GM23338 (cell line): ENCODE measurements at regions not wholly inside any gene's neighbourhood (a gene's known extent, or its start where the extent isn't known, plus 50 kb on each side); places are given as distances from the start of the nearest gene placed in this dataset.

Experiments
- ATAC-seq: fragments of 200-7000 bp; cut with Tn5 transposase; 3 replicates; pipeline ENCODE4 v1.9.1; 2020
- DNase-seq: peaks from one replicate; pipeline ENCODE4 v3.0.0-alpha.2; 2015; ENCODE audit warnings: low spot score
- H2AFZ ChIP-seq: fragments of 200-600 bp; sonication (generic); 2 replicates; pipeline ENCODE4 v1.8.0; 2016; ENCODE audit warnings: antibody characterized with exemption, mild to moderate bottlenecking, moderate library complexity
- H3F3A ChIP-seq: fragments of 200-600 bp; sonication (generic); replicated peaks from 2 replicates; pipeline ENCODE4 v1.8.0; 2017; ENCODE audit warnings: antibody characterized with exemption, mixed run types, low read depth
- H3K27ac ChIP-seq: fragments of 200-600 bp; sonication (generic); 2 replicates; pipeline ENCODE4 v1.6.1; 2016; ENCODE audit warnings: low read depth
- H3K27me3 ChIP-seq: fragments of 200-600 bp; sonication (generic); 2 replicates; pipeline ENCODE4 v1.8.0; 2016; ENCODE audit warnings: mild to moderate bottlenecking, mixed run types, moderate library complexity; ENCODE audit not compliant: insufficient read depth
- H3K36me3 ChIP-seq: fragments of 200-600 bp; sonication (generic); 2 replicates; pipeline ENCODE4 v1.8.0; 2016; ENCODE audit warnings: mild to moderate bottlenecking; ENCODE audit not compliant: insufficient read depth
- H3K4me1 ChIP-seq: fragments of 200-600 bp; sonication (generic); 2 replicates; pipeline ENCODE4 v1.8.0; 2016; ENCODE audit warnings: mild to moderate bottlenecking, moderate library complexity; ENCODE audit not compliant: insufficient read depth
- H3K4me2 ChIP-seq: fragments of 200-600 bp; sonication (generic); 2 replicates; pipeline ENCODE4 v1.7.1; 2017; ENCODE audit warnings: mixed run types
- H3K4me3 ChIP-seq: fragments of 200-600 bp; sonication (generic); 2 replicates; pipeline ENCODE4 v1.6.1; 2016; ENCODE audit warnings: mixed run types
- H3K79me2 ChIP-seq: fragments of 200-600 bp; sonication (generic); replicated peaks from 2 replicates; pipeline ENCODE4 v1.8.0; 2017; ENCODE audit warnings: mild to moderate bottlenecking; ENCODE audit not compliant: insufficient read depth
- H3K9me2 ChIP-seq: fragments of 200-600 bp; sonication (generic); 2 replicates; pipeline ENCODE4 v1.8.0; 2017; ENCODE audit not compliant: insufficient read depth
- H4K20me1 ChIP-seq: fragments of 200-600 bp; sonication (generic); replicated peaks from 2 replicates; pipeline ENCODE4 v1.8.0; 2017; ENCODE audit warnings: mild to moderate bottlenecking; ENCODE audit not compliant: insufficient read depth
- H3K27ac Mint-ChIP-seq: 2 replicates; pipeline ENCODE4 v1.8.0; 2020; ENCODE audit warnings: inconsistent platforms, mild to moderate bottlenecking, moderate library complexity, mixed read lengths
- H3K27me3 Mint-ChIP-seq: 3 replicates; pipeline ENCODE4 v1.8.0; 2022; ENCODE audit warnings: low read depth, mild to moderate bottlenecking, moderate library complexity, mixed read lengths, inconsistent platforms; ENCODE audit not compliant: insufficient read depth, poor library complexity
- H3K36me3 Mint-ChIP-seq: 3 replicates; pipeline ENCODE4 v1.8.0; 2021; ENCODE audit warnings: low read depth, mild to moderate bottlenecking, inconsistent platforms, moderate library complexity, mixed read lengths
- H3K4me1 Mint-ChIP-seq: 3 replicates; pipeline ENCODE4 v1.8.0; 2020; ENCODE audit warnings: mild to moderate bottlenecking, inconsistent platforms, mixed read lengths
- H3K4me3 Mint-ChIP-seq: 3 replicates; pipeline ENCODE4 v1.8.0; 2021; ENCODE audit warnings: moderate library complexity, mild to moderate bottlenecking, inconsistent platforms, mixed read lengths
- H3K9me3 Mint-ChIP-seq: 3 replicates; pipeline ENCODE4 v1.8.0; 2020; ENCODE audit warnings: moderate library complexity, mild to moderate bottlenecking, inconsistent platforms, mixed read lengths
- CREB1 ChIP-seq: fragments of 250-450 bp; sonication (Bioruptor Pico); IDR thresholded peaks from 2 replicates; pipeline ENCODE4 v1.5.0; 2020; ENCODE audit warnings: low read depth, mild to moderate bottlenecking, moderate library complexity
- ETS1 ChIP-seq: IDR thresholded peaks from 2 replicates; pipeline ENCODE4 v1.6.1; 2016; ENCODE audit warnings: antibody characterized with exemption
- EZH2 ChIP-seq: fragments of 200-600 bp; sonication (generic); IDR thresholded peaks from one replicate; pipeline ENCODE4 v1.8.0; 2017; ENCODE audit warnings: antibody characterized with exemption, mild to moderate bottlenecking, low read depth; ENCODE audit not compliant: unreplicated experiment
- EZH2phosphoT487 ChIP-seq: fragments of 200-600 bp; sonication (generic); IDR thresholded peaks from one replicate; pipeline ENCODE4 v1.8.1; 2018; ENCODE audit warnings: antibody characterized with exemption; ENCODE audit not compliant: unreplicated experiment
- JUNB ChIP-seq: IDR thresholded peaks from one replicate; pipeline ENCODE4 v1.6.1; 2016; ENCODE audit warnings: antibody characterized with exemption; ENCODE audit not compliant: unreplicated experiment
- NANOG ChIP-seq: IDR thresholded peaks from 2 replicates; pipeline ENCODE4 v1.6.1; 2016; ENCODE audit warnings: antibody characterized with exemption, borderline replicate concordance
- POLR2AphosphoS5 ChIP-seq: IDR thresholded peaks from 2 replicates; pipeline ENCODE4 v1.6.1; 2016; ENCODE audit warnings: antibody characterized with exemption, low read depth
- REST ChIP-seq: IDR thresholded peaks from one replicate; pipeline ENCODE4 v1.6.1; 2018; ENCODE audit warnings: antibody characterized with exemption; ENCODE audit not compliant: unreplicated experiment
- STAT1 ChIP-seq: IDR thresholded peaks from one replicate; pipeline ENCODE4 v1.6.1; 2016; ENCODE audit warnings: antibody characterized with exemption; ENCODE audit not compliant: unreplicated experiment
- ZNF114 ChIP-seq: fragments of 250-450 bp; sonication (Bioruptor Pico); IDR thresholded peaks from 2 replicates; pipeline ENCODE4 v1.5.0; 2020; ENCODE audit warnings: mild to moderate bottlenecking, moderate library complexity
- ZNF331 ChIP-seq: fragments of 250-450 bp; sonication (Bioruptor Pico); IDR thresholded peaks from 2 replicates; pipeline ENCODE4 v1.5.0; 2020; ENCODE audit warnings: low read depth, mild to moderate bottlenecking, moderate library complexity
- TF ChIP-seq, protein P1 (sequence below), 2 experiments: fragments of 200-600 bp in 1 of 2; sonication (generic) in 1 of 2; conservative IDR thresholded peaks; 2 replicates each; pipeline versions ENCODE4 v1.5.1 to v1.6.1; 2016 to 2017; ENCODE audit warnings: antibody characterized with exemption in 2 of 2, low read depth in 2 of 2, mild to moderate bottlenecking in 2 of 2, moderate library complexity in 1 of 2
- TF ChIP-seq, protein P2 (sequence below): fragments of 250-450 bp; sonication (Bioruptor Pico); IDR thresholded peaks from 2 replicates; pipeline ENCODE4 v1.5.0; 2020; ENCODE audit warnings: mild to moderate bottlenecking, moderate library complexity

GRCh38 chr5:36393656-36394428 lies 92.1 kb upstream of the RANBP3L start:
- no peak overlapping the region for H3K4me3 Mint-ChIP-seq
- H3K4me2 ChIP-seq = no peak overlapping the region

More at GRCh38 chr5:36393656-36394428, 92.1 kb upstream of the RANBP3L start:
- Histone ChIP-seq H3K4me1 (no peaks in the 10 kb centered on the region), H3K9me2 (no peaks in the 10 kb centered on the region), H3K79me2 (no peaks in the 10 kb centered on the region), H3K27me3 (no peaks in the 10 kb centered on the region), H2AFZ (peak overlapping the region; percentile 3; the same call in 1 of the 2 replicates), H3K27ac (no peak overlapping the region), H3K36me3 (no peaks in the 10 kb centered on the region), H3F3A (no peaks in the 10 kb centered on the region), H4K20me1 (no peaks in the 10 kb centered on the region), H3K4me3 (no peak overlapping the region)
- ATAC-seq = no peak
- TF ChIP-seq JUNB = no peak
- TF ChIP-seq POLR2AphosphoS5 = no peak
- TF ChIP-seq, protein P1, sequence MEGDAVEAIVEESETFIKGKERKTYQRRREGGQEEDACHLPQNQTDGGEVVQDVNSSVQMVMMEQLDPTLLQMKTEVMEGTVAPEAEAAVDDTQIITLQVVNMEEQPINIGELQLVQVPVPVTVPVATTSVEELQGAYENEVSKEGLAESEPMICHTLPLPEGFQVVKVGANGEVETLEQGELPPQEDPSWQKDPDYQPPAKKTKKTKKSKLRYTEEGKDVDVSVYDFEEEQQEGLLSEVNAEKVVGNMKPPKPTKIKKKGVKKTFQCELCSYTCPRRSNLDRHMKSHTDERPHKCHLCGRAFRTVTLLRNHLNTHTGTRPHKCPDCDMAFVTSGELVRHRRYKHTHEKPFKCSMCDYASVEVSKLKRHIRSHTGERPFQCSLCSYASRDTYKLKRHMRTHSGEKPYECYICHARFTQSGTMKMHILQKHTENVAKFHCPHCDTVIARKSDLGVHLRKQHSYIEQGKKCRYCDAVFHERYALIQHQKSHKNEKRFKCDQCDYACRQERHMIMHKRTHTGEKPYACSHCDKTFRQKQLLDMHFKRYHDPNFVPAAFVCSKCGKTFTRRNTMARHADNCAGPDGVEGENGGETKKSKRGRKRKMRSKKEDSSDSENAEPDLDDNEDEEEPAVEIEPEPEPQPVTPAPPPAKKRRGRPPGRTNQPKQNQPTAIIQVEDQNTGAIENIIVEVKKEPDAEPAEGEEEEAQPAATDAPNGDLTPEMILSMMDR (conservative IDR thresholded peaks at IDR 0.05; ENCODE audit: low read depth in 2 of 2) = no peak
- TF ChIP-seq CREB1 (CRISPR knock-in tag) = no peak
- no peak for TF ChIP-seq EZH2phosphoT487
- no peak for TF ChIP-seq NANOG
- TF ChIP-seq ETS1 = no peak
- no peak for TF ChIP-seq ZNF331 (CRISPR knock-in tag)
- TF ChIP-seq, protein P2, sequence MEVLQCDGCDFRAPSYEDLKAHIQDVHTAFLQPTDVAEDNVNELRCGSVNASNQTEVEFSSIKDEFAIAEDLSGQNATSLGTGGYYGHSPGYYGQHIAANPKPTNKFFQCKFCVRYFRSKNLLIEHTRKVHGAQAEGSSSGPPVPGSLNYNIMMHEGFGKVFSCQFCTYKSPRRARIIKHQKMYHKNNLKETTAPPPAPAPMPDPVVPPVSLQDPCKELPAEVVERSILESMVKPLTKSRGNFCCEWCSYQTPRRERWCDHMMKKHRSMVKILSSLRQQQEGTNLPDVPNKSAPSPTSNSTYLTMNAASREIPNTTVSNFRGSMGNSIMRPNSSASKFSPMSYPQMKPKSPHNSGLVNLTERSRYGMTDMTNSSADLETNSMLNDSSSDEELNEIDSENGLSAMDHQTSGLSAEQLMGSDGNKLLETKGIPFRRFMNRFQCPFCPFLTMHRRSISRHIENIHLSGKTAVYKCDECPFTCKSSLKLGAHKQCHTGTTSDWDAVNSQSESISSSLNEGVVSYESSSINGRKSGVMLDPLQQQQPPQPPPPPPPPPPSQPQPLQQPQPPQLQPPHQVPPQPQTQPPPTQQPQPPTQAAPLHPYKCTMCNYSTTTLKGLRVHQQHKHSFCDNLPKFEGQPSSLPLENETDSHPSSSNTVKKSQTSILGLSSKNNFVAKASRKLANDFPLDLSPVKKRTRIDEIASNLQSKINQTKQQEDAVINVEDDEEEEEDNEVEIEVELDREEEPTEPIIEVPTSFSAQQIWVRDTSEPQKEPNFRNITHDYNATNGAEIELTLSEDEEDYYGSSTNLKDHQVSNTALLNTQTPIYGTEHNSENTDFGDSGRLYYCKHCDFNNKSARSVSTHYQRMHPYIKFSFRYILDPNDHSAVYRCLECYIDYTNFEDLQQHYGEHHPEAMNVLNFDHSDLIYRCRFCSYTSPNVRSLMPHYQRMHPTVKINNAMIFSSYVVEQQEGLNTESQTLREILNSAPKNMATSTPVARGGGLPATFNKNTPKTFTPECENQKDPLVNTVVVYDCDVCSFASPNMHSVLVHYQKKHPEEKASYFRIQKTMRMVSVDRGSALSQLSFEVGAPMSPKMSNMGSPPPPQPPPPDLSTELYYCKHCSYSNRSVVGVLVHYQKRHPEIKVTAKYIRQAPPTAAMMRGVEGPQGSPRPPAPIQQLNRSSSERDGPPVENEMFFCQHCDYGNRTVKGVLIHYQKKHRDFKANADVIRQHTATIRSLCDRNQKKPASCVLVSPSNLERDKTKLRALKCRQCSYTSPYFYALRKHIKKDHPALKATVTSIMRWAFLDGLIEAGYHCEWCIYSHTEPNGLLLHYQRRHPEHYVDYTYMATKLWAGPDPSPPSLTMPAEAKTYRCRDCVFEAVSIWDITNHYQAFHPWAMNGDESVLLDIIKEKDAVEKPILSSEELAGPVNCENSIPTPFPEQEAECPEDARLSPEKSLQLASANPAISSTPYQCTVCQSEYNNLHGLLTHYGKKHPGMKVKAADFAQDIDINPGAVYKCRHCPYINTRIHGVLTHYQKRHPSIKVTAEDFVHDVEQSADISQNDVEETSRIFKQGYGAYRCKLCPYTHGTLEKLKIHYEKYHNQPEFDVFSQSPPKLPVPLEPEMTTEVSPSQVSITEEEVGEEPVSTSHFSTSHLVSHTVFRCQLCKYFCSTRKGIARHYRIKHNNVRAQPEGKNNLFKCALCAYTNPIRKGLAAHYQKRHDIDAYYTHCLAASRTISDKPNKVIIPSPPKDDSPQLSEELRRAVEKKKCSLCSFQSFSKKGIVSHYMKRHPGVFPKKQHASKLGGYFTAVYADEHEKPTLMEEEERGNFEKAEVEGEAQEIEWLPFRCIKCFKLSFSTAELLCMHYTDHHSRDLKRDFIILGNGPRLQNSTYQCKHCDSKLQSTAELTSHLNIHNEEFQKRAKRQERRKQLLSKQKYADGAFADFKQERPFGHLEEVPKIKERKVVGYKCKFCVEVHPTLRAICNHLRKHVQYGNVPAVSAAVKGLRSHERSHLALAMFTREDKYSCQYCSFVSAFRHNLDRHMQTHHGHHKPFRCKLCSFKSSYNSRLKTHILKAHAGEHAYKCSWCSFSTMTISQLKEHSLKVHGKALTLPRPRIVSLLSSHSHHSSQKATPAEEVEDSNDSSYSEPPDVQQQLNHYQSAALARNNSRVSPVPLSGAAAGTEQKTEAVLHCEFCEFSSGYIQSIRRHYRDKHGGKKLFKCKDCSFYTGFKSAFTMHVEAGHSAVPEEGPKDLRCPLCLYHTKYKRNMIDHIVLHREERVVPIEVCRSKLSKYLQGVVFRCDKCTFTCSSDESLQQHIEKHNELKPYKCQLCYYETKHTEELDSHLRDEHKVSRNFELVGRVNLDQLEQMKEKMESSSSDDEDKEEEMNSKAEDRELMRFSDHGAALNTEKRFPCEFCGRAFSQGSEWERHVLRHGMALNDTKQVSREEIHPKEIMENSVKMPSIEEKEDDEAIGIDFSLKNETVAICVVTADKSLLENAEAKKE (CRISPR knock-in tag) = no peak
- TF ChIP-seq STAT1 = no peak
- no peak for TF ChIP-seq EZH2
- TF ChIP-seq REST = no peak
- no peak for TF ChIP-seq ZNF114 (CRISPR knock-in tag)
- Mint-ChIP-seq H3K36me3 (no peaks in the 10 kb centered on the region), H3K27ac (no peak overlapping the region), H3K4me1 (peaks cover 9% of the 10 kb centered on the region), H3K27me3 (peaks cover 3% of the 10 kb centered on the region), H3K9me3 (no peaks in the 10 kb centered on the region)
- no peak for DNase-seq
